ENCODE measurements at regions not wholly inside any gene's neighbourhood (a gene's known extent, or its start where the extent isn't known, plus 50 kb on each side); places are given as distances from the start of the nearest gene placed in this dataset.

DNA sequence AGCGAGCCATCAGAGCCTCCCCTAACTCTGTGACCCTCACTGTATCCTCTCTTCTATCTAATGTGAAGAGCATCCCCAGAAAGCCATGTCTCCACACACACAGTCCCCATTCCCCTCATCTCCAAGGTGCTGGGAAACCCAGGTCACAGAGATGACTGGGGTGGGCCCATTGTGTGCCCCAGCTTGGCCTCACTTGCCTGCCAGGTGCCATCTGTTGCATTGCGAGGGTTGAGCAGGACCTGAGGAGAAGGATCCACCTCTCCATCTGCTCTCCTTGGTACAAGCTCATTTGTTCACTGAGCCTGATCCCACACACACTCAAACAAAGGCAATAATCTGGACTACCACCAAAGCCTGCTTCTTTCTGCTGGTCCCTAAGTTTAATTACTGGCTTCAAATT lies 118.8 kb downstream of the SPATA19 start:
- DNase-seq (ENCODE audit: low spot score) = peak; percentile 89
- in situ Hi-C loops (cut with HindIII; ENCODE audit: low sequenced_read_pairs) = no loop called here

DNA sequence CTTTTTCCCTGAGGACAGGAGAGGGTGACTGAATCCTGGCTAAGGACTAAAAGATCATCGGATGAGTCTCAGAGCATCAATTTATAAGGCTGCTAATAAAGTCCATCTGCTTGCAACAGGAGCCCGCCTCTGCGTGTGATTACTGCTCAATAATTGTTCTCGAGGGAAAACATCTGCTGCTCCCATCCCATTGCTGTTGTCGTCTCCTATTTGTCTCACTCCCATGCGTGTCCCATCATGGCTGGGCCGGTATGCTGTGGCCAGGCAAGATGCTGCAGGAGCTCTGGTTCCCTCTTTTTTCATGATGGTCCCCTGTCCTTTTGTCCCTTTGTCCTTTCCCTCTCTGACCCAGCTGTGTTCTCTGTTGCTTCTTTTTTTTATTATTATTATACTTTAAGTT lies 121.2 kb downstream of the SPATA19 start:
- in situ Hi-C loops (cut with HindIII; ENCODE audit: low sequenced_read_pairs) = no loop called here

DNA sequence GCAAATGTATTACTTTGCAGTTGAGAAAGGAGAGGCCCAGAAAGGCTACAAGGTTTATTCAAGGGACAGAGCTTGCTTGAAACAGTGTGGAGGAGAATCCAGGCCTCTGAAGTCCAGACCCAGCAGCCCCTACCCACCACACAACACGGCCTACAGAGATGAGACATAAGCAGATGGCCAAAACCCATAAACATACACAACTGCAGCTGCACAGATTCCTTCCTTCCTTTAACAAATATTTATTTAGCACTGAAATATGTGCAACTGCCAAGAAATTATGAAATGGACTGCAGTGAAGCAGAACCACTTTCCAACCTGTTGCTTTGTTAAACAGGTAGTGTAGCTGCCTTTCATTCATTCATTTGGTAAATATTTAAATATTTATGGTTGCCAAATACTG lies 122.3 kb downstream of the SPATA19 start:
- DNase-seq (ENCODE audit: low spot score) = no peak
- in situ Hi-C loops (cut with HindIII; ENCODE audit: low sequenced_read_pairs) = no loop called here

More for the DNA sequence above, 121.2 kb downstream of the SPATA19 start:
- DNase-seq (ENCODE audit: low spot score) = no peak

DNA sequence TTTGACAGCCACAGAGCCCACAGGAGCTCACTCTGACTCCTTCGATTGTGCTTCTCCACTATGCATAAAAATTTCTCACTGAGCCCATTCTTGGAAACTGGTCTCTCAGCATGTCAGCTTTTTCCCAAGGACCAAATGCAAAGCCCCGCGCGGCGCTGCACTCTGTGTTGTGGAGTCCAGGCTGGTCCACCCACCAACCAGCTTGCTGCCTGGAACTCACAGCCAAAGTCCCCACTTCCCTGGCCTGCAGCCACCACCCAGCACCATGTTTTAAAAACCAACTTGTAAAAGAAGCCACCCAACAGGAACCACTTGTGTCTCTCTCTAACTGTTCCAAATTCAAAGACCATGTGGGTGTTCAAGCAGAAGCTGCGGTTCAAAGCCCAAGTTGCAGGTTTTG lies 124.4 kb downstream of the SPATA19 start:
- in situ Hi-C loops (cut with HindIII; ENCODE audit: low sequenced_read_pairs) = no loop called here
- DNase-seq (ENCODE audit: low spot score) = no peak

DNA sequence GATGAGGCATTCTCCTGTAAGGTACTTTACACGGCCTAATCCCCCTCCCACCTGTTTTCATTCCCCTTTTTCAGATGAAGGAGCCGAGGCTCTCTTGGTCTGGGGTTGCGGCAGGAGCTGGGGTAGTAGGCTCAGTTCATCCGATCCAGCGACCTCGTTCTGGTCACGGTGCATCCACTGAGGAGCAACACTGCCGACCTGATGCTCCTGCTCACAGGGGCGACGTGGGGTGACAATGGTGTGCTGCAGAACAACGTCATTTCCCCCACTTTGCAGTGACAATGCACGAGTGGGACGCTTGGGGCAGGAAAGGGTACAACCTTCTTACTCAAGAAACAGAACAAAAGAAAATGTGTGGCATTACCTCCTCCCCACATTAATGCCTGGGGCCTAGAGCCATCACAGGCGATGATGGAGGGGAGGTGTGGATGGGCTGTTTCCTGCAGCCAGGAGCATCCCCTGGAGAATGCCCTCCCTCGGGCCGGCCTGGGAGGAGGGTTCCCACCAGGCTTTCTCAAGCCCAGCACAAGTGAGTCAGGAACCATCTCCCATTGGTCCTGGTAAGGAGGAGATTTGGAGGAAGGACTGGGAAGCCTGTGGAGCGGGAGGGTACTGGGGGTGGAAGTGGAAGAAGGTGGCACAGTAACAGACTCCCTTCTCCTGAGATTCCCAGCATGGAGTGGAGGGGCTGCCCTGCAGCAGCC lies 125.6 kb downstream of the SPATA19 start:
- in situ Hi-C loops (cut with HindIII; ENCODE audit: low sequenced_read_pairs) = no loop called here

DNA sequence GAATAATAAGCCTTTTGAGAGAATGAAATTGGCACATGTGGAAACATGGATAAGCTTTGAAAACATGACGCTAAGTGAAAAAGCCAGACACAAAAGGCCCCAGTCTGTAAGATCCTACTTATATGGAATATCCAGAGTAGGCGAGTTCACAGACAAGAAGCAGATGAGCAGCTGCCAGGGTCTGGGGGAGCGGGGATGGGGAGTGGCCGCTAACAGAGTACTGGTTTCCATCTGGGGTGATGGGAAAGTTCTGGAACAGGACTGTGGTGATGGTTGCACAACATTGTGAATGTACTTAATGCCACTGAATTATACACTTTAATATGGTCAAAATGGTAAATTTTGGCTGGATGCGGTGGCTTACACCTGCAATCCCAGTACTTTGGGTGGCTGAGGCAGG lies 126.5 kb downstream of the SPATA19 start:
- in situ Hi-C loops (cut with HindIII; ENCODE audit: low sequenced_read_pairs) = no loop called here
- DNase-seq (ENCODE audit: low spot score) = no peak

More for the DNA sequence above, 125.6 kb downstream of the SPATA19 start:
- no peak for DNase-seq (ENCODE audit: low spot score)

DNA sequence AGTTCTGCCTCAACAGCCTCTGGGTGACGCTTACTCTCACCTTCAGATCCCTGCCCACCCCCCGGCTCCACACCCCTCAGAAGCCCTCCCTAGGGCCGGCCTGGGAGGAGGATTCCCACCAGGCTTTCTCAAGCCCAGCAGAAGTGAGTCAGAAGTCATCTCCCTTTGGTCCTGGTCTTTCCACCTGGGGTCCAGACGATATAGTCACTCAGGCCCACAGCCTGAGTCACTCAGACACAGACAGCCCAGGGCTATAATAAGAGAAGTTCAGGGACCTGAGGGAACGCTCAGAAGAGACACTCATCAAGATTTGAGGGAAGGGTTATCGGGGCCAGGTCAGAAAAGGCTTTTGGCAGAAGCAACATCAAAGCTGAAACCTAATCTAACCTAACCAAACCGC lies 127.1 kb downstream of the SPATA19 start:
- in situ Hi-C loops (cut with HindIII; ENCODE audit: low sequenced_read_pairs) = no loop called here
- DNase-seq (ENCODE audit: low spot score) = no peak

DNA sequence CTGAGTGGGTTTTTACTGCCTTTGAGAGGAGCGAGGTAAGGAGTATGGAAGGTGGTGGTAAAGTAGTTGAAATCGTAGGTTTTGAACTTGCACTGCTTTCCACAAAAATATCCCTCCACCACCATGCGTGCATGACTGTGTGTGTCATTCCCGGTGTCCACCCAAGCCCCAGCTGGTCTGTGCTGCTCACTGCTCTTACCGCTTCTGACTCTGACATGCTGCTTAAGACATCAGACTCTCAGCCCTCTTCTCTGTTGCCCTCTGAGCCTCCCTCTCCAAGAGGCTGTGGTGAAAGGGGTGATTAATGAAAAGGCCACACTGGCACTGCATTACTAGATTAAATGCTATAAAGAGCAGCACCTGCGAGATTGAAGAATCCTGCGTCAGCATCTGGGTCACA lies 128.7 kb downstream of the SPATA19 start:
- DNase-seq (ENCODE audit: low spot score) = no peak
- in situ Hi-C loops (cut with HindIII; ENCODE audit: low sequenced_read_pairs) = no loop called here

DNA sequence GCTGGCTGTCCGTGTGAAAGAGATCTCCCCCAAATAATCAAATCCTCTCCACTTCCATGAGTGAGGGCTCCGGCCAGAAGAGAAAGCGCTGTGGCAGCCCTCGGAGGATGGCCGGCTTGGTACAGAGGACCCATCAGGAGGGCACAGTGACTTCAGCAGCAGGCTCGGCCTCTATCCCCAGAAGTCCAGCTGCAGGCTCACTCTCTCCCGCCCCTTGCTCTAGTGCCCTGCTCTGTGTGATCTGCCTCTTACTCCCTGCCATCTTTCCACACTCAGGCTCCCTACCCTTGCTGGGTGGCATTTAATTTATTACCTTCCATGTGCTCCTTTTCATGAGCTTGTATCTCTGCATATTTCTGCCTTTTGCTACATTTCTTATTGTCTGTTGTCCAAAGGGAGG lies 129.7 kb downstream of the SPATA19 start:
- no peak for DNase-seq (ENCODE audit: low spot score)
- in situ Hi-C loops (cut with HindIII; ENCODE audit: low sequenced_read_pairs) = no loop called here

DNA sequence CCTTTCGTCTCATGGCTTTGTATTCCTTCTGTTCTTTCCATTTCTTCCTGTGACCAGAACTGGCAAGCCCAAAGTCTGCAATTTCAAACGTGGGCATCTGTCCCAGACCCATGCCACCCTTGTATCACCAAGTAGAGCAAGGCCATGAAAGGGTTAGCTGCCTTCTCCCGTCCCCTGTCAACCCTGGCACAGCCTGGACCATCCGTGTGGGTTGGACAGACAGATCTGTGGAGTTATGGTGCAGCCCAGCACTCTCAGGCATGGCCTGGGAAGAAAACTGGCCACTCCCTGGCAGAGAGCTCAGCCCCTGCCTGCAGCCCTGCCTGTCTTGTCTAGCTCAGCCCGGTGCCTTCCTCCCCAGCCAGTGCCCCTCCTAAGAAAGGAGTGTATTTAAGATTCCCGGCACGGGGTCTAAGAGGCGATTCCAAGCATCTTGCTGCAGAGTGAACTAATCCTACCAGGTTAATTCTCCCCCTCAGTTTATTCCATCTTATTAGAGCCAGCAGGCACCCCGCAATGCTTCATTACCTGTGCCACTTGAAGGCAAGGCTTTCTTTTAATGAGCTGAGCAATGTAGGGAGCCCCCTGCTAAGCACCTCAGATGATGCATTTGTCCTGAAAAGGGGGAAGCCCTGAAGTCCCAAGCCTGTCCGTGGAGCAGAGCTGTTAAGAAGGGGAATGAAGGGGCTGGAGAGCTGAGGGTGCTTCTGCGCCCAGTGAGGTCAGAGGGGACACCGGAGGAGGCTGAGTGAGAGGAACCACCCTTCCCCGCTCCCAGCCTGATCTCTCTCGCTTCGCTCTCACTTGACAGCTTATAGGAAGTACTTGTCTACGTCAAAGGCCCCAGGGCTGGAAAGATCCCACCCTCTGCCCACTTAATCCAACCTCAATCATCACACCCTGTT lies 130.6 kb downstream of the SPATA19 start:
- no peak for DNase-seq (ENCODE audit: low spot score)
- in situ Hi-C loops (cut with HindIII; ENCODE audit: low sequenced_read_pairs) = no loop called here

DNA sequence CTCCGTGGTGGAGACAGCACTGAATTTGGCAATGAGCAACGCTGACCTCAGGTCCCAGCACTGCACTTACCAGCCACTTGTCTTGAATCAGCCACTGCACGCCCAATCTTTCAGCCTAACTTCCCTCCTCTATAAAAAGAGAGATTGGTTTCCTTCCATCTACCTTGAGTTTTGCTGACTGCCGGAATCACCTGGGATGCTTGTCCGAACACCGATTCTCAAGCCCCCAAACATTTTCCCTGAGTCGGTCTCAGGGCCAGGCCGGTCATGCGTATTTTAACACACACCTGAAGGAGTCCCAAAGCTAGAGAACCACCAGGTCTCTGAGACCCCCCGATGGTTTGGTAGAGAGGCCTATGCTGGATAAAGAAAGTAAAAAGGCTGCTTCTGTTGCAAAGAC lies 131.5 kb downstream of the SPATA19 start:
- in situ Hi-C loops (cut with HindIII; ENCODE audit: low sequenced_read_pairs) = no loop called here
- DNase-seq (ENCODE audit: low spot score) = no peak

DNA sequence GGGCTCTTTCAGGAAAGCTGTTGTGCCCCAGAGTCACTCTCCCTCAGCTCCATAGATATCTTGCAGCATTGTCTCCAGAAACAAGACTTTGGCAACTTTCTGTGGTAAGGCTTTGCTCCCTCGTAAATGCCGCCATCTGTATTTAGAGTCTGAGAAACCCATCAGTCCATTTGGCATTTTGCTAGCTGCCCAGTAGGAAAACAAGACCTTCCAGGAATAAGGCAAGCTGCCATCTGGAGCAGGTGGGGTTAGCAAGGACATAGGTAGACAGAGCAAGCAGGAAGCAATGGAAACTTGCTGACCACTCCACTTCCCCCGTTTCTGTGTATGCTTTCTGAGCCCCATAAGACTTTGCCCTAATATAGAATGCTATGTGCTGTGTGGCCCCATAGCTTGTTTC lies 131.9 kb downstream of the SPATA19 start:
- in situ Hi-C loops (cut with HindIII; ENCODE audit: low sequenced_read_pairs) = no loop called here
- DNase-seq (ENCODE audit: low spot score) = peak; percentile 75

DNA sequence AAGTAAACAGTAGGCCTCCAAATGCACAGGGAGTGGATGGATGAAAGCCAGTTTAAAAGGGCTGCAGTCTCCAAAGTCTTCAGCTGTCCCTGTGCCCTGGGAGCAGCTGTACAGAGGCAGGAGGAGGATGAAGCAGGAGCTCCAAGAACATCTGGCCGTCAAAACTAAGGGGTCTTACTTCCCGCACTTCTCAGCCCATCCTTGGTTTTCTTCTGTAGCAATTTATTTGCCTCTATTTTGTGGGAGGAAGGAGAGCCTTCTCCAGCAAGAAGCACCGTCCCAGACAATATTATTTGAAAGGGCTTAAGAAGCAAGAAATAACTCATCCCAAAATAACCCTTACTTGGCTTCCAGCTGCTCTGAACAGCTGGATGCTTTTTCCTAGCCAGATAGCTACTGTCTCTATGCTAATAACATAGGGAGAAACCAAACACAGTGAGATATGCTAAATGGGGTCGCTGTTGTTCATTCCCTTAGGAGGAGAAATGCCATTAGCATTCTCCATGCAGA lies 133.2 kb downstream of the SPATA19 start:
- in situ Hi-C loops (cut with HindIII; ENCODE audit: low sequenced_read_pairs) = no loop called here
- DNase-seq (ENCODE audit: low spot score) = no peak

DNA sequence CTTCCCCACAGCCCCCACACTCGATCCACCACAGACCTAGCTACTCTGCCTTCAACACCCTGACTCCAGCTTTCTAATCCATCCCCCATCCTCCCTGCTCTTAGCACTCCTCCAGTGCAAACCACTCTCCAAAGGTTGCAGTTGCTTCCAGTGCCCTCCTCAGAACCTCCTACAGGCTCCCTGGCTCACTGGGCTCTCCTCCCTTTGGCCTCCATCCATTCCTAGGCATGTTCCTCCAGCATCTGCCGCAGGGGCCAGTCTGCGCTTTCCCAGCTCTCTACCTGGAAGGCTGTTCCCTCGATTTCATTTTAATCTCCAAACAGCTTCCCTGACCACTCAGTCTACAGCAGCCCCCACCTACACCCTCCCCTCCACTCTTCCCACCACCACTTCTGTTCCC lies 133.8 kb downstream of the SPATA19 start:
- in situ Hi-C loops (cut with HindIII; ENCODE audit: low sequenced_read_pairs) = no loop called here
- DNase-seq (ENCODE audit: low spot score) = no peak

DNA sequence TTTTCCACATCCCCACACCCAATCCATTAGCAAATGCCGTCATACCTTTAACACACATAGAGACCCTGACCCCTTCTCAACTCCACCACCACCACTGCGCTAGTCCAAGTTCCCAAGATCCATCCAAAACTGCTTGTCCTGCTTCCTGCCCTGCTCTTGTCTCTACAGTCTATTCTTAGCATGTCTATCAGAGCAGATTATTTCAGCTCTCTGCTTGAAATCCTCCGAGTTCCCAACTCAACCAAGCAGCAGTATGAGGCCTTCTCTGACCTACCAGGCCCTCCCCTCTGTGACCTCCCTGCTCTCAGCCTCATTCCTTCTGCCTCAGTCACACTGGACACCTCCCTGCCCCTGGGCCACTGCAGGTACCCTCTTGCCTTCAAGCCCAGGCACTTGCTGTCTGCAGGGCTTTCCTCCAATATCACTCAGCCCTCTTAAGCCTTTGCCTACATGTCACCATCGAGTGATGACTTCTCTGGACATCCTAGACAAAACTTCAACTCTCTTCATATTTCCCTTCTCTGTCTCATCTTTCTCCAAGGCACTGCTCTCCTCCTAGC lies 134.6 kb downstream of the SPATA19 start:
- no peak for DNase-seq (ENCODE audit: low spot score)
- in situ Hi-C loops (cut with HindIII; ENCODE audit: low sequenced_read_pairs) = no loop called here

DNA sequence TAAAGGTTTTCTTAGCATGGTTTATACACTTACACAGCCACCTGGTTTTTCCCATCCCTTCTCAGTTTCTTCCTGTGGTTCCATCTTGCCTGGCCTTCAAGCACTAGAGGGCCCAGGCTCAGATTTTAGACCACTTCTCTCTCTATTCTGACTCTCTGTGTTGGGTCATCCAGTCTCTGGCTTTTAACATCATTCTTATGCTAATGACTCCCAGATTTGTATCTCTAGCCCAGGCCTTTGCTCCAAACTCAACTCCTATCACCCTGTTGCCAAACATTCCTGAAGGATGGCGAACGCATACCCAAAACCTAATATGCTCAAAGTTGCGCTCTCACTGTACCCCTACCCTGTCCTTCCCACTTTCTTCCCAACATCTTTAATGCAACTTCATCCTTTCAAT lies 135.1 kb downstream of the SPATA19 start:
- in situ Hi-C loops (cut with HindIII; ENCODE audit: low sequenced_read_pairs) = no loop called here
- no peak for DNase-seq (ENCODE audit: low spot score)

DNA sequence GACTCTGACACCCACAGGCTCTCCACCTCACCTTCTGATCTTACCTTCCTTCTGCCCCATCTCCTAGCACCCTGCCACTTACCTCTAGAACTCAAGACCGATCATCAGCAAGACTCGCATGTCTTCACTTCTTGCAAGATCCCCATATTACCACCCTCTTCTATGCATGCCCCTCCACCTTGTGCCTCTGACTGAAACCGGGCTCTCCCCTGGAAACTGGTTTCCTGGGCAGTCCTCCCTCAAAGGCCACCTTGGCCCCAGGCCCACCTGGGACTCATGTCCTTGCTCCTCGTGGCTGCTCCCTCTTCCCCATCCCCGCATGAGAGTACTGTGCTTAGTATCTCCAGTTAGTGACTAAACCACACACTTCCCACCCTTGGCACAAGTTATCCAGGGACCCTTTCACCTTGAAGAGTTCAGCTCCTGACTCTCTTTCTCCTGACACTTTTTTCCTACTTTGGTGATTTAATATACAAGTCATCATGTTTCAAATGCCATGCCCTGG lies 136.7 kb downstream of the SPATA19 start:
- no peak for DNase-seq (ENCODE audit: low spot score)
- in situ Hi-C loops (cut with HindIII; ENCODE audit: low sequenced_read_pairs) = no loop called here

DNA sequence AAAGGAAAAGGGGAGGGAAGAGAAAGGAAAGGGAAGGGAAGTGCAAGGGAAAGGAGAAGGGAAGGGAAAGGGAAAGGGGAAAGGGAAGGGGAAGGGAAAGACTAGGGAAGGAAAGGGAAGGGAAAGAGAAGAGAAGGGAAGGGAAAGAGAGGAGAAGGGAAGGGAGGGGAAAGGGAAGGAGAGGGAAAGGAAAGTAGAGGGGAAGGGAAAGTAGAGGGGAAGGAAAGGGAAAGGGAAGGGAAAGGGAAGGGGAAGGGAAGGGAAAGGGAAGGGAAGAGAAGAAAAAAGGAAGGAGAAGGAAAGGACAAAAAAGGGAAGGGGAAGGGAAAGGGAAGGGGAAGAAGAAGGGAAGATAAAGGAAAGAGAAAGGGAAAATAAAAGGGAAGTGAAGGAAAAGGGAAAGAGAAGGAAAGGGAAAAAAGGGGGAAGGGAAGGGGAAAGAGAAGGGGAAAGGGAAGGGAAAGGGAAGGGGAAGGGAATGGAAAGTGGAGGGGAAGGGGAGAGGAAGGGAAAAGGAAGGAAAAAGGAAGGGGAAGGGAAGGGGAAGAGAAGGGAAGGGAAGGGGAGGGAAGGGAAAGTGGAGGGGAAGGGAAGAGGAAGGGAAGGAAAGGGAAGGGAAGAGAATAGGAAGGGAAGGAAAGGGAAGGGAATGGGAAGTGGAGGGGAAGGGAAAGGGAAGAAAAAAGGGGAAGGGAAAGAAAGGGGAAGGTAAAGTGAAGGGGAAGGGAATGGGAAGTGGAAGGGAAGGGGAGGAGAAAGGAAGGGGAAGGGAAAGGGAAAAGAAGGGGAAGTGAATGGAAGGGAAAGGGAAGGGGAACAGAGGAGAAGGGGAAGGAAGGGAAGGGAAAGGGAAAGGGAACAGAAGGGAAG lies 138.2 kb downstream of the SPATA19 start:
- in situ Hi-C loops (cut with HindIII; ENCODE audit: low sequenced_read_pairs) = no loop called here
- DNase-seq (ENCODE audit: low spot score) = no peak

DNA sequence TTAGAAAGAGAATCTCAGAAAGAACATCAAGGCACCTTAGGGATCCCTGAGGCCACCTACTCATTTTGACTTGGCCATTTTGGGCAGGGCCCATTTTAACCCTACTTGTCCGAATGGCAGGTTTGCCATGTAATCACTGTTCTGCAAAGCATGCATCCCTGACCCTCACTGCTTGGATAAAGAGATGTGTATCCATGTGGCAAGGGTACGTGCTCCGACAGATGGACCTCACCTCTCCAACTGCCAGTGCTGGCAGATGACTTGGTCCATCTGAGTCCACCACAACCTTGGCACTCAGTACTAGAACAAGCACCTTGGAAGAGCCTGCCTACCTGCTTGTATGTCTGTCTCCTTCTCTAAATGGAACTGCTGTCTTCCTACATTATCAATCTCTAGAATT lies 139.4 kb downstream of the SPATA19 start:
- peak; percentile 74 for DNase-seq (ENCODE audit: low spot score)
- in situ Hi-C loops (cut with HindIII; ENCODE audit: low sequenced_read_pairs) = no loop called here
